ENCODE measurements at regions not wholly inside any gene's neighbourhood (a gene's known extent, or its start where the extent isn't known, plus 50 kb on each side); places are given as distances from the start of the nearest gene placed in this dataset.

DNA sequence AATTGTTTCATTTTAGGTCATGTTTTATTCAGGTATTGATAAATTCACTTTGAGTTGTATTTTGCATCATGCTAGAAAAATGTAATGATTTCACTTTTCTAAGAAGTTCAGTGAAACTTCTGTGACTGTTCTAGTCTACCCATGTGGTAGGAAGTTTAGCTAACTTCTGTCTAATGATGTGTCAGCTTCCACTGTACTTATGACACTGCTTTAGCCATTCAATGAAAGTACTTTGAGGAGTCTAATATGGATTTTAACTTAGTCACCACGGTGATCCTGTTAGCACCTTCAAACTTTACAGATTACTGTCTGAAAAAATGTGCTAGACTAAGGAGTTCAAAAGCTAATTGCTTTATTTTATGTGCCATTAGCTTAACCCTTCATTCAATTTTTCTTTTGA is 1510.5 kb upstream of the CDH9 start:
- DNase-seq = no peak

DNA sequence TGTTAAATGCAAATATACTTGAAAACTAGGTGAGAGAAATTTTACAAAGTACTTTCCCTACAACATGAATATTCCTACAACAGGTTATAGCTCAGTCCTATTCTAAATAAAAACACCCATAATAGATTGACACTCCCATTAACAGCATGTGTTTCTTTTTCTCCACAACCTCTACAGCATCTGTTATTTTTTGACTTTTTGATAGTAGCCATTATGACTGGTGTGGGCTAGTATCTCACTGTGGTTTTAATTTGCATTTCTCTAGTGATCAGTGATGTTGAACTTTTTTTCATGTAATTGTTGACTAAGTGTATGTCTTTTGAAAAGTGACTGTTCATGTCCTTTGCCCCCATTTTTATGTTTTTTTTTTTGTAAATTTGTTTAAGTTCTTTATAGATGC is 1506.1 kb upstream of the CDH9 start:
- DNase-seq = no peak

DNA sequence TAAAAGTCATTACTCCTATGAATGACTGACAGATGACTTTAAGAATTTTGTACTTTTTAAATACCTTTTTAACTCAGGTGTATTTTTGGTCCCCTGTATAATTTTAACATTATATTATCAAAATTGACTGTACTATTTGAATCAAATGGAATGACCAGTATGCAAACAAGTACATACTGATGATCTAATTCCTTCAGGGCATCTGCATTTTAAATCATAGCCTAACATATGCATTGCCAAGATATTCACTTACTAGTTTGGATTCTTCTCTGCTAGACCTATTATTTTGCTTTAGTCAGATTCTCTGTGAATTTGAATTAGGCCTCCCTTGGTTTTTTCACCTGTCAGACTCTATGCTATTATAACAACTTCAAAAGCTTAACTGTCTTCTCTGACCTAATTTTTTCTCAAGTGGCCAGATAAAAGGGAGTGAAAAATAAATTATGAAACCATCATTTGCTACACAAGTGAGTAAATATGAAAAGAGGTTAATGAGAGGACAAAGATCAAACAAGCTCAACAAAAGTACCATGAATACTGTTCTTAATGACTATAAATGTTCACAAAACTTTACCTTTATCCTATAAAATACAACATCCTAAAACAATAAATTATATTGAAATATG is 1505.2 kb upstream of the CDH9 start:
- DNase-seq = peak in 1 of 2 experiments; percentile 35

DNA sequence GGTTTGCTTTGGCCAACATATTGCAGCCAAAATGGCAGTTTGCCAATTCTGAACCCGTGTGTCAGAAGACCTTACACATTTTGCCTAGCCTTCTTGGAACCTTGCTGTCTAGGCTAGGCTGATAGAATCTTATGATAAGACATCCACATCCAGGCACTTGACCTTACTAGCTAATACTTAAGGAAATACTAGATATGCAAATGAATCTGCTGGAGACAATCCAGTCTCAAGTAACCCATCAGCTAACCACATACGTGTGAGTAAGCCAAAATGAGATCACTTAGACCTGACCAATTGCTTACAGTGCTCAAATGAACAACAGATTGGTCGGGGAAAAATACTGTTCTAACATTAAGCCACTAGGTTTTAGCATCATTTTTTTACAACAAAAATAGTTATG is 1504.6 kb upstream of the CDH9 start:
- peak; percentile 26 to 47 for DNase-seq

DNA sequence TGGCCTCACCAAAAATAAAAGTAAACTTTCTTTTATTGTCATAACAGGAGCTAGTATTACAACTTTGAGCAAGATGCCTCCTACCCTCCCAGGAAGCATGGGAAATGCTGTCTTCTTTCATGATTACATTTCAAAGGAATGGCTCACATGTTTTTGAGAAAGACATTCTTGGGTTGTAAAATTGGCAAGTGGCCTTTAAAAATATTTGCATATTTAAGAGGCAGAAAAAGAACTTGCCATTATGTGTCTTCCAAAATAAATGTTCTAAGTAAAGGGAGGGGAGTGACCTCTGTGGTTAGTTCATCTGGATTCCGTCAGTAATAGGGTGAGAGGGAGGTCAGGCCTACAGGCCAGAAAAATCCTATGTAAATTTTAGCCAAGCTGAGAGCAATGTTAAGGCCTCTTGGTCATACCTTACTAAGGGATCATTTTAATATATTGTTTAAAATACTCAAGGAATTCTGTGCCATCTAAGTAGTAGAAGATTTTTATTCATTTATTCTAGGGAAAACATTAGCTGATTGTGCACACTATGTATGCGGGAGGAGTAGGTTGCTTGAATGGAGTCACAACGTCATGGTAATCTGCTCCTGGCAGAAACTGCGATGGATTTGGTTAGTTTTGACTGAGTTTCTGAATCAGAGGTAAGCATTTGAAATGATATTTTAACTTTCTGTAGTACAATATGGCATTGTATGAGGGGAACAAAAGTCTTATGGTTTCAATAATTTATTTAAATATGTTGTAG is 1485.7 kb upstream of the CDH9 start:
- DNase-seq = no peak

DNA sequence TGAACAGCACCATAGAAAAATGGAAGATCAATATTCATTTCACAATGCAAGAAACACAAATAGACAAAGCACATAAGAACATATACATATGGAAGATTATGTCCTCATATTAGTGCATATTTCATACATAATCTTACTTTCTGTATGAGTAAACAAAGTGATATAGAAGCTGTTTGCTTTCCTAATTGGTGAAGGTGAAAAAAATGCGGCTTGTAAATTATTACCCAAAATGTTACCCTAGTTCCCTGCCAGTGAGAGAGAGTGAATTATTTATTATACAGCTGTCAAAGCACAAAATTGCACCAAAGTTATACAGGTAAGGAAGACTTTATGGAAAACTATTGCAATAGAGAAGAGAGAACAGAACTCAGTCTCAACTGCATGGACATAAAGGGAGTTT is 1485.0 kb upstream of the CDH9 start:
- no peak for DNase-seq

DNA sequence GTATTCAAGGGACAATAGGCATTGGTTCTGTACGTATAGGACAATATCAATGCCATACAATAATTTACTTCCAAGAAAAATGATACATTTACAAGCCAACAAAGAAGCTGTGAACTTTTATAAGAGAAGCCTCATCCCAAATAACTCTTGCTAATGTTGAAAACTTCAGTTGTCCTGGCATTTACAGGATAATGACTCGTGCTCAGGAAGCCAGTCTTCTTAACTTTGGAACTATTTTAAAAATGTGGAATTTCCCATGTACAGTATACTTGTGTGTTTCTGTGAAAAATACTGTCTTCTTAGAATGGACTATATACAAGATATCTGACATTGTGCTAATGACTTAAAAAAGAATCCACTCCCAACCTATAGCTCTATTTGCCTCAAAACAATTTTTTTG is 1479.3 kb upstream of the CDH9 start:
- DNase-seq = no peak

DNA sequence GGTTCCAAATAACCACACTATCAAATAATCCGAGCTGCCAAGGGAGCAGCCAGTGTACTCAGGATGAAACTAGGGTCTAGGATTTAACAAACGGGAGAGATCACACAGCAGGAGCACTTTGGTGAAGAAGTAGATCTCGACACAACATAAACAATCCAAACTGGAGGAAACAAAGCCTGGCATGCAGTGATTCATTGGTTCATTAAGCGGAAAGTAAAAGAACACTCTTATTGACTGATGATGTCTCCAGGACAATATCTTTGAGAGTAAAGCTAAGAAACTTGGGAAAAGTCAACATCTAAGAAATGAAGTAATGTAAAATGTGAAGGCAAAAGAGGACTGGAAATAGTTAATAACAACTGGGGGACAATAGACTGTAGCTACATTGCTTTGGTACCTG is 1478.3 kb upstream of the CDH9 start:
- no peak for DNase-seq

DNA sequence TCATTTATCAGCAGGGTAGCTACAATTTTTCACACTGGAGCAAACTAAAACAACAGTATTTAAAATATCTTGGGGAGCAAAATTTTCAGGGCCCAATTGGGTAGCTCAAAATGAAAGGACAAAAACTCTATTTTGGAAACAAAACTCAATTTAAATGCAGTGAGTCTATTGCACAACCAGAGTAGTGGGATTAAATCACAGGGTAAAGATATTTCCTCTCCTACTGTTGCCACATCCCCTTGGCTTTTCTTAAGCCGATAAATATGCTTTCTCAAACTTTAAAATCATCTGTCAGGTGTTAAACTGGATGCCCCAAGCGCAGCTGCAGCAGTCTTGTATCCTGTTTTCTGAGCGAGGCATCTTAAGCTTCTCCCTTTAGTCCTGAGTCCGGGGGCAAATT is 1474.3 kb upstream of the CDH9 start:
- DNase-seq = no peak

DNA sequence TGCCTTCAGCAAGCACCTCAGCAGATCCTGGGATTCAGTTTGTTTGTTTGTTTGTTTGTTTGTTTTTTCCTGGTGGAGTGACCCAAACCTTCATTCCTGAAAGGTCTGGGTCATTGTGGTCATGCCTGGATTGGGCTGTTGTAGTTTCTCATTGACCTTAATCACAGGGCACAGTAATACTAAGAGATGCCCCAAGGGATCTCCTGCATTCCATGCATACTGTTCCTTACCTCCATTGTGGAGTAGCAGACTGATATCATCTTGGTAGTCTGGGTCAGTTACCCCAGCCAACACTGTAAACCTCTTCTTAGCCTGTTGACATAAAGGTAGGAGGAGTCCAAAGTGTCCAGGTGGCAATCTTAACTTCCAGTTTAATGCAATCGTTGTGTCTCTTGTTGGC is 1466.7 kb upstream of the CDH9 start:
- DNase-seq = no peak

DNA sequence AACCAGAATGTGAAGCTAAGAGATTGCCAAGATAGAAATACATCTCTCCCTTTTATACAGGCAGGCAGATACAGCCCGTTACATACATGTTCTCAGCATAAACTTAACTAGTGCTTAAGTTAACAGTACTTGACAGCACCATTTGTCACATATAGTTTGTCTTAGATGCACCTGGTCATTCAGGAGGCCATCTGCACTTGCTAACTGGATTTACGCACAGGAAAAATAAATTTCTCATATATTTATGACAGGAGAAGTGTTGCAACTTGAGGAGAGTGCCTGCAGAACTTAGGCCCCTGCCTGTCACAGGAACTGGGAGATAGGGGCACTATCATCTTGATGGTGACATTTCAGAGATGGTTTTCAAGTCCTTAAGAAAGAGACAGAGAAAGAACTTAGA is 1462.1 kb upstream of the CDH9 start:
- DNase-seq = peak; percentile 69 to 73

DNA sequence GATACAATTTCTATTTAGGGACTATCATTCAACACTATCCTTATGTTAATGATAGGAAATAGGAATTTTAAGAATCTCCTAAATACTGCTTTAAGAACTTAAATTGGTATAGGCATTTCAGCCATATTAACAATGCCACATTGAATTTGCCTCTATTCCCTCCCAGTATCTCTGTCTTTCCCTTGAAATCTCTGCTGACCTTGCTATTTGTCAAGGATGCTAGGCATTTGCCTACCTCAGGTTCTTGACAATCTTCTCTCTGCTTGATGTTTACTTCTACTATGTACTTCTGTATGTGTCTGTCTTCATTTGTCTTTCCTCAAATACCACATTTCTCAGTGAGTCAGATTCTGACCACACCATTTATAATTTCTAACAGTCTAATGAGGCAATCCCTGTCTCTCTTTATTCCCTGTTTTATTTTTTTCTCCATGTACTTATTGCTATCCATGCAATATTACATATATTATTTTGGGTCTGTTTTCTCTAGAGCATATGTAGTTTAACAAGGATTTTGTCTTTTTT is 1461.4 kb upstream of the CDH9 start:
- DNase-seq = no peak

DNA sequence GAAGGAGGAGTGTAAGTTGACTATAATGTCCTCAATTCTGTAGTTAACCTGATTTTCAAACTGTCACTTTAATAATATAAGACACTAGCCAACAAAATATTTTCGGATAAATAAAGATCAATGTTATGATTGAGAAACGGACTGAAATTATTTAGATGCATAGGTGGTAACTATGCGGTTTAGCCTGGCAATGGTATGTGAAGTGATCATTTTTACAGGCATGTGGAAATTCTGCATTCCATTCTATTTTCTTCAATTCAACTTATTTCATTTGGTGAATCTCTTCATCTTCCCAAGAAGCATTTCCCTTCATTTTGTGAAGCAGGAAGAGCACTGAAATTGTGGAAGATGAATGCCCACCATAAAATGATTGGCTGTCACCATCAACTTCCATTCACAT is 1457.5 kb upstream of the CDH9 start:
- no peak for DNase-seq

DNA sequence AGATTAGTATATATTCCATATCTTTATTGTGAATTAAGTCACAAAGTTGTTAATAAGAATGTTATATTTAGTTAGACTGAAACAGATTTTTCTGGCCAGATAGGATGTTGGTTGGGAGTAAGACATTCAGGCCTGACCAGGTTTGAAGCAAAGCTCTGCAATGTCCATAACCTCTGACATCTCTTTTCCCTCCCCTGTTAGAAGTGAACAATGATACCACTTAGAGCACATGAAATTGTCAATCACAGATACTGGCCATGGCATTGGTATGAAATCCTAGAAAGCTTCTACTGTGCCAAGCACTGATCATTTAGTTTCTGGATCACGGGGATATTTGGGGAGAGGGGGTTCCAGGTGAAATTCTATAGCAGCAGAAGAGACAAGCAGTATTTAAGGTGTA is 1455.1 kb upstream of the CDH9 start:
- DNase-seq = no peak

DNA sequence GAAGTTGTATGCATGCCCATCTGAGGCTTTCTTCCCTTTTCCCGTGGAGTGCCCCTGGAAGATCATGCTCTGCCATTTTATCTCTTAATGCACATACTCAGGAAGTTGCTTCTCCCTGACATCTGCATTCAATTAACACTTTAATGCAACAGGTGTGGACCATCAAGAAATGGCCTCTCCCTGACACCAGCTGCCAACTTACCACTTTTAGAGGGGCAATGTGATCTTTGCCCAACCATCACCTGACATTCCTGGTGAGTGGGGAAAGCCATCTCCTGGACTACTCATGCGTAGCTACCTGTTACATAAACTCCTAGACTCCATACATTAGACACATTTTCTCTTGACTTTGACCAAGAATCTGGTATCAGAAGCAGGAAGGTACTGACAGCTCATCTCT is 1450.4 kb upstream of the CDH9 start:
- DNase-seq = no peak

DNA sequence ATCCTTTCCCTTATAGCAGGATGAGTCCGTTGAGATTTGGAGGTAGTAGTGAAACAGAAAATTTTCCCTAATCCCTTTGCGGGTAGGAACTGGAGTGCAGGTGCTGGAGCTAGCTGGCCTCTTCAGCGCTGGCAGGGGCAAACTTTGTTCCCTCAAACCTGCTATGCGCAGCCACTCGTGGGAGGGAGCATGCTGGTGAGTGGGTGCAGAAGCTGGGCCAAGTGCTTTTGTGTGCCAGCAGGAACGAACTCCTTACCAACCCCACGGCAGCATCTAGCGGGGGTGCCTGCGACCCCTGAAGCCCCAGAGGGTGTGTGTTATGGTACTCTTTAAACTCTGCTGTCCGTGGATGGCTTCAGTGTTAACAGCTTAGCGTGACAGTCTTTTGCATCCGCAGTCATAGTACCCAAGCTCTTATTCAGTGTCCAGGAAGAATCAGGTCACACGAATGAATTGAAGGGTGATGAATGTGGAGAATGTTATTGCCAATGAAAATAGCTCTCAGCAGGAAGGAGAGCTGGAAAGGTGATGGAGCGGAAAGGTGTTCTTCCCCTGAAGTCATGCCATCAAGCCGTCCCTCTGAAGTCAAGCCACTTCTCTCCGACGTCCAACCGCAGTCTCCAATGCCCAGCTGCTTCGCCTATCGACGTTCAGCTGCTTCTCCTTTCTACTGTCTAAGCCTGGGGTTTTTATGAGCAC is 1445.1 kb upstream of the CDH9 start:
- no peak for DNase-seq

DNA sequence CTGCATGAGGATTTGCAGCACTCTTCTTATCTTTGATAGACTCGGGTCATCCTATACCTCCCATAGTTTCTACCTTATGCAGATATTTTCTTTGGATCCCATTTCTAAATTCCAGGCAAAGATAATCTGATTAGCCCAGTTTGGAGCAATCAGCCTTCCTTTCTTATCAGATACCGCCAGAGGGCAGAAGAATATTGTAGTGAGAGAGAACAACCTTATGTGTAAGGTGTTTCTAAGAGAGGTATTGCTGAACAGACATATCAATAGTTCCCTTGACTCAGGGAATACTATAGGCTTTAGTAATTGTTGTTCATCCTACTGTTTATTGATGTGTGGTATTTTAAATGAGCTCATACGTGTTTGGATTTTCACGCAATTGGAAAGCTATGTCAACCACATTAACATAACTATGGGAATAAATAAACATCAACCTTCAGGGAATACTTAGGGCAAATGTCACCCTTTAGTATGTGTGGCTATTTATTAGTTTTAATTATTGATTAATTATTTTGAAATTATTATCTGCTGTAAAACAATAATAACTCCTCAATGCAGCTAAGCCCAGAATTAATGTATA is 1435.2 kb upstream of the CDH9 start:
- no peak for DNase-seq

DNA sequence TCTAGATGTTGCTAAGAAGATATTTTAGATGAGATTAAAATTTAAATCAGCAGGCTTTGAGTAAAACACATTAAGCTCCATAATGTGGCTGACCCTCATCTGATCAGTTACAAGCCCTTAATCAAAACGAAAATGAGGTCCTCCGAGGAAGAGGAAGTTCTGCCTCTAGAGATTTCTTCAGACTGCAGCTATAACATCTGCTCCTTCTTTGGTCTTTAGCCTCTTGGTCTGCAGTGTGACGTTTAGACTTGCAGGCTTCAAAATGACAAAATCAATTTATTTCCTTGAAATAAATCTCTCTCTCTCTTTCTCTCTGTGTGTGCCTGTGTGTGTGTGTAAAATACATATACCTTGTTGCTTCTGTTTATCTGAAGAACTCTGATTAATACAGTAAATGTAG is 1429.8 kb upstream of the CDH9 start:
- DNase-seq = no peak

DNA sequence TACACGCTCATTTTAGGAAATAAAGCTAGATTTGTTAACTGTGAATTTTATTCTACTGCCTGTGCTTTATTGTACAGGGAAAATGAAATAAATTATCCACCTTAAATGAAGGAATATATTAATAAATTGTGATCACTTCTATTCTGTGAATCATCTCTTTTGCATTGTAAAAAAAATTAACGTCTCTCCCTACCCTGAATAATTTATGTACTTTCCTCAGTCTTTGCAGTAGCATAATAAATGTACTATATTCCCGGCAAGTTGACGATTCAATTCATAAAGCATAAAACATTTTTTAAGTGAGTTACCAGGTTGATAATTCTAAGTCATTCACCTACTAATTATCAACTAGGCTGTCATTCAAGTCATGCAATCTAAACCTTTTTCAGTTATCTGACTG is 1425.3 kb upstream of the CDH9 start:
- no peak for DNase-seq

DNA sequence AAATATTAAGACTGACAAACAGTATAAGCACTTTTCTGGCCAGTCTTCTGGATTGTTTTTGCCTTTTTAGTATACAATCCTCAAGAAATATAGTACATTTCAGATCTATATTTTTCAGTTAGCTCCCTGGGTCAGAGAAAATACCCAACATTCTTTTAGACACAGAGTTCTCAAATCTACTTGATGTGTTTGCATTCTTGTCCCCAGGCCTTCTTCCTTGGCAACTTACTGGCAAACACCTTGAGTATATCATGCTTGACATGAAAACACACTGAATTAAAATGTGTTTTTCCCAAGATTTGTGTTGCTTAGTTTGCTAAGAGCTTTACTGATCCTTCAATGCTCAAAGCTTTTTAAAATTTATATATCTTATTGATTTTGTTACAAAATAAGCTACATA is 1413.1 kb upstream of the CDH9 start:
- DNase-seq = no peak

DNA sequence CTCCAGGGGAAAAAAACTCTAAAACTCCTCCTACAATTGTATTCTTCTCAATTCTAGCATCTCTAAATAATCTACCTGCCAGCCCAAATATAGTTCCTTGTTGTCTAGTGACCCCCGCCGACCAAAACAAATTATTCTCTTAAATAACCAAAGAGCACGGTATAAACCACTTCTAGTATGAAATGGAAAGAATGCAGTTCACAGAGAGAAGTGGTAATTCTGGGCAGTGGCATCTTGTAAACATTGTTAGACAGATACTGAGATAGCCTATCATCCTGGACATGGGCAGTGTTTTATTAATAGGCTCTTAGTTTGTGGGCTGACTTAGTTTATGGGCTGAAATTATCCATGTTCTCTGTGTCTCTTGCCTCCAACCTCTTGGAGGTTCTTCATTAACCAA is 1412.6 kb upstream of the CDH9 start:
- no peak for DNase-seq

DNA sequence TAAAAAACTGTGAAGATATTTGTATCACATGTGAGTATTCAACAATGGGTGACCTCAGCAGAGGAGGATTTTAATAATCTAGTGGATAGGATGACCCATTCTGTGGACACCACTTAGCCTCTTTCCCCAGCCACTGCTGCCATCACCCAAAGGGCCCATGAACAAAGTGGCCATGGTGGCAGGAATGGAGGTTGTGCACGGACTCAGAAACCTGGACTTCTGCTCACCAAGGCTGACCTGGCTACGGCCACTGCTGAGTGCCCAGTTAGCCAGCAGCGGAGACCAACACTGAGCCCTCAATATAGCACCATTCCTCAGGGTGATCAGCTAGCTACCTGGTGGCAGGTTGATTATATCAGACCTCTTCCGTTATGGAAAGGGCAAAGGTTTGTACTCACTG is 1410.4 kb upstream of the CDH9 start:
- no peak for DNase-seq

DNA sequence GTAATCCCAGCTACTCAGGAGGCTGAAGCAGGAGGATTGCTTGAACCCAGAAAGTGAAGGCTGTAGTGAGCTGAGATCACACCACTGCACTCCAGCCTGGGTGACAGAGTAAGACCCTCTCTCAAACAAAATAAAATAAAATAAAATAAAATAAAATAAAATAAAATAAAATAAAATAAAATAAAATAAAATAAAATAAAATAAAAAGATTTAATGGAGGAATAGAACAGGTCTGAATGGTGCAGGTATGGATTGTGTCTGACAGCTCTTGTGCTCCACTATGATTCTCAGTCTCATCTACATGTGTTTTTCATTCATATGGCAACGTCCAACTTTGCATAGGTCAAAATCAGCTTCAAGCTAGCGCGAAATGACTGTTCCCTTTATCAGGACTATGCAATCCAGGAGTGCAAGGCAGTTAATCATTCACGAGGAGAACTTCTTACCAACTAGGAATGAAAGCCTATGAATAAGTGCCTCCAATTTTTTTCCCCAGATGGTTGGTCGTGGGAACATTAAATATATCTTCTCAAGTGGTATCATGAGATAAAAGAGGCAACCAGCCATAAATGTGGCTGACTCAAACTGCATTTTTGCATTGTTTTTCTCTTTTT is 1392.3 kb upstream of the CDH9 start:
- no peak for DNase-seq
